ENCODE measurements at regions not wholly inside any gene's neighbourhood (a gene's known extent, or its start where the extent isn't known, plus 50 kb on each side); places are given as distances from the start of the nearest gene placed in this dataset.

DNA sequence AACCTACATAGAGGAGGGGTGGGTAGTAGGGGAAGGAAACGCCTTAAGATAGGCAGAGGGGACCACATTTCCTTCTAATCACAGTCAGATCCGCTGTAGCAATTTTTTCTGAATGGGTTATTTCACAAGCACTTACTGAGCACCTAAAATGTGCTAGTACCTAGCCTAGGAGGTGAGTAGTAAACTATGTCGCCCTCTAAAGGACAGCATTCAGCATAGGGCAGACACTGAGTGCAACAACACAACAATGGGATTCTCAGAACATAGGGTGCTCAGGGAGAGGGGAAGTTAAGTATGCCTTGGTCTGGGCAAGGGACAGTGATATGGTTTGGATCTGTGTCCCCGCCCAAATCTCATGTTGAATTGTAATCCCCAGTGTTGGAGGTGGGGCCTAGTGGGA, 166.1 kb upstream of the RAB6C start:
- no peak for ATAC-seq
- H3K27ac ChIP-seq, result no peak overlapping the region
- H3K4me3 ChIP-seq, result no peak overlapping the region
- DNase-seq, result no peak
- 63 to 70% methylated on average over 4 of the region's 4 CpGs for WGBS, 2 donors
- TF ChIP-seq POLR2A (IDR thresholded peaks at IDR 0.05), result no peak
- TF ChIP-seq, protein P1, sequence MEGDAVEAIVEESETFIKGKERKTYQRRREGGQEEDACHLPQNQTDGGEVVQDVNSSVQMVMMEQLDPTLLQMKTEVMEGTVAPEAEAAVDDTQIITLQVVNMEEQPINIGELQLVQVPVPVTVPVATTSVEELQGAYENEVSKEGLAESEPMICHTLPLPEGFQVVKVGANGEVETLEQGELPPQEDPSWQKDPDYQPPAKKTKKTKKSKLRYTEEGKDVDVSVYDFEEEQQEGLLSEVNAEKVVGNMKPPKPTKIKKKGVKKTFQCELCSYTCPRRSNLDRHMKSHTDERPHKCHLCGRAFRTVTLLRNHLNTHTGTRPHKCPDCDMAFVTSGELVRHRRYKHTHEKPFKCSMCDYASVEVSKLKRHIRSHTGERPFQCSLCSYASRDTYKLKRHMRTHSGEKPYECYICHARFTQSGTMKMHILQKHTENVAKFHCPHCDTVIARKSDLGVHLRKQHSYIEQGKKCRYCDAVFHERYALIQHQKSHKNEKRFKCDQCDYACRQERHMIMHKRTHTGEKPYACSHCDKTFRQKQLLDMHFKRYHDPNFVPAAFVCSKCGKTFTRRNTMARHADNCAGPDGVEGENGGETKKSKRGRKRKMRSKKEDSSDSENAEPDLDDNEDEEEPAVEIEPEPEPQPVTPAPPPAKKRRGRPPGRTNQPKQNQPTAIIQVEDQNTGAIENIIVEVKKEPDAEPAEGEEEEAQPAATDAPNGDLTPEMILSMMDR (IDR thresholded peaks at IDR 0.05), result no peak
- no peaks in the 10 kb centered on the region for H3K36me3 ChIP-seq (replicated peaks in 1 of 2; ENCODE audit: insufficient read depth in 1 of 2, low read depth in 2 of 2)
- H3K27me3 ChIP-seq, result no peaks in the 10 kb centered on the region
- intact Hi-C loops (cut with DNase I), result no loop called here
- no peaks in the 10 kb centered on the region for H3K4me1 ChIP-seq
- H3K9me3 ChIP-seq, result peaks cover 0 to 13% (median 0%) of the 10 kb centered on the region in 3 donors

DNA sequence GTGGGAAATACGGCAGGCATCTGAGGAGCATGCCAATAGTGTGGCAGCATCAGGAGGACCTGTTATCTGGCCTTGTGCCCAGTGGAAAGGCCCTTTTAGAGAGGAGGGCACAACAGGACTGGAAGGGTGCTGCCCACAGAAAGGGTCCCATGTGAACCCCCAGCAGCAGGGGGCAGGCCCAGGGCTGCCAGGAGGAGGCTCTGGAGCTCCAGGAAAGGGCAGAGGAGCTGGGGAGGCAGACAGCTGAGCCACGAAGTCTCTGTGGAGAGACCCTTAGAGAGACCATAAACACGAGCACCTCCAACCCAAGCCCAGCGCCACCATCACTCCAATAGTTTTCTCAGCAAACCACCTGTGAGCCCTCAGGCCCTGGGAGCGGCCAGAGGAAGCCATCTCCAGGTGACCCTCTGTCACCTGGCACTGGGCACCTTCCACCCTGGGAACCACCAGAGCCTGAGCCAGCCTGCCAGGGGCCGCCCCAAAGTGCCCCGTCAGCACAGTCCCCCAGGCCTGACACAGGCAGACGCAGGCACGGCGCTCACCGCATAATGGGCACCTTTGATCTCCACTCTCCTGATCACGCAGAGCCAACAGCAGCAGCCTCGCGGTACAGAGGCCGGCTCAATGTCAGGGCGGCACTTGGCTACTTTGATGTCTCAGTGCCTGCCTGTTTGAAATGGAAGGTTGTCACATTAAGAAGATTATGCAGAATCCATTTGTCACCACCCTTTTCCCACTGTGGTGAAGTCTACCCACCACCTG, 162.5 kb upstream of the RAB6C start:
- Histone ChIP-seq H3K27me3 (no peaks in the 10 kb centered on the region), H3K27ac (no peak overlapping the region), H3K4me3 (no peak overlapping the region), H3K36me3 (replicated peaks in 1 of 2; ENCODE audit: insufficient read depth in 1 of 2, low read depth in 2 of 2) (no peaks in the 10 kb centered on the region), H3K9me3 (peaks cover 0 to 13% (median 0%) of the 10 kb centered on the region in 3 donors), H3K4me1 (no peaks in the 10 kb centered on the region)
- ATAC-seq (no peak), DNase-seq (no peak)
- 84 to 86% methylated on average over 7 to 16 of the region's 16 CpGs for WGBS, 2 donors
- TF ChIP-seq POLR2A (IDR thresholded peaks at IDR 0.05), result no peak
- TF ChIP-seq, protein P1 (IDR thresholded peaks at IDR 0.05), result no peak
- intact Hi-C loops (cut with DNase I), result no loop called here

DNA sequence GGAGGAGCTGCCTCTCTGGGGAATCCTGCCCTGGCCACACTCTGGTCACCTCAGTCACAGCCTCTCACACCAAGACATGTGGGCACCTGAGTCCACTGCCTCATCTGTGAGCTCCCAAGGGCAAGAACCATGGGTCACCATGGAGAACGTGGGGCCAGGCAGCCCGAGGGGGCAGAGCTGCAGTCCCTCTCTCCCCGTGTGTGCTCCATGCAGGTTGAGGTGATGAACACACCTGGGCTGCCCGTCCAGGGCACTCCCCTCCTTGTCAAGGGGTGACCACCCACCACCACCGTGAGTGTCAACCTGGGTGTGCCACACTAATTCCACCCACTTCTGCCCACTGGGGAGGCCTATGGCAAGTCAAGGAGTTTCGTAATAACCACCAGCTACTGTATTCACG, 159.6 kb upstream of the RAB6C start:
- H3K9me3 ChIP-seq, result peaks cover 0 to 13% (median 0%) of the 10 kb centered on the region in 3 donors
- no peaks in the 10 kb centered on the region for H3K4me1 ChIP-seq
- intact Hi-C loops (cut with DNase I), result no loop called here
- H3K27ac ChIP-seq, result no peak overlapping the region
- no peaks in the 10 kb centered on the region for H3K27me3 ChIP-seq
- WGBS, 2 donors, result 63 to 71% methylated on average over 7 of the region's 7 CpGs
- TF ChIP-seq, protein P1 (IDR thresholded peaks at IDR 0.05), result no peak
- TF ChIP-seq POLR2A (IDR thresholded peaks at IDR 0.05), result no peak
- ATAC-seq, result no peak
- H3K4me3 ChIP-seq, result no peak overlapping the region
- no peak for DNase-seq
- no peaks in the 10 kb centered on the region for H3K36me3 ChIP-seq (replicated peaks in 1 of 2; ENCODE audit: insufficient read depth in 1 of 2, low read depth in 2 of 2)

DNA sequence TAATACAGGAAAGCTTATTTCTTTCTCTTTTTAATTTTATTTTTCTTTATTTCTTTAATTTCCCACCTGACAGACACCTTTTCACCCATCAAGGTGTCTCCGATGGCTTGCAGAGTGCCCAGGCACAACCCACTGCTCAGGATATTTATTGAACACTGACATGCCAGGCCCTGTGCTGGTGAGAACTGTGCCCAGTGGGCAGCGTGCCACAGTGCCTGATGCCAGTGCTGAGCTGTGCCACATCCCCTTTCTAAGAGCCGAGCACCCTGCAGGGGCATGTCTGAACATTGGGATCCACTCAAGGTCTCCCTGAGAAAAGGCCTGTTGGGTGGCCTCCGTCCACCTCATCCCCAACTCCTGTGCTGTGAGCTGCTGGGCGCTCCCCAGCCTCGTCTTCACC, 158.6 kb upstream of the RAB6C start:
- Histone ChIP-seq H3K36me3 (replicated peaks in 1 of 2; ENCODE audit: insufficient read depth in 1 of 2, low read depth in 2 of 2) (no peaks in the 10 kb centered on the region), H3K4me1 (no peaks in the 10 kb centered on the region), H3K9me3 (peaks cover 0 to 2% (median 0%) of the 10 kb centered on the region in 3 donors), H3K4me3 (no peak overlapping the region), H3K27ac (no peak overlapping the region), H3K27me3 (no peaks in the 10 kb centered on the region)
- DNase-seq, result no peak
- no peak for ATAC-seq
- TF ChIP-seq POLR2A (IDR thresholded peaks at IDR 0.05), result no peak
- TF ChIP-seq, protein P1 (IDR thresholded peaks at IDR 0.05), result no peak
- intact Hi-C loops (cut with DNase I), result no loop called here
- 78 to 83% methylated on average over 6 of the region's 6 CpGs for WGBS, 2 donors

DNA sequence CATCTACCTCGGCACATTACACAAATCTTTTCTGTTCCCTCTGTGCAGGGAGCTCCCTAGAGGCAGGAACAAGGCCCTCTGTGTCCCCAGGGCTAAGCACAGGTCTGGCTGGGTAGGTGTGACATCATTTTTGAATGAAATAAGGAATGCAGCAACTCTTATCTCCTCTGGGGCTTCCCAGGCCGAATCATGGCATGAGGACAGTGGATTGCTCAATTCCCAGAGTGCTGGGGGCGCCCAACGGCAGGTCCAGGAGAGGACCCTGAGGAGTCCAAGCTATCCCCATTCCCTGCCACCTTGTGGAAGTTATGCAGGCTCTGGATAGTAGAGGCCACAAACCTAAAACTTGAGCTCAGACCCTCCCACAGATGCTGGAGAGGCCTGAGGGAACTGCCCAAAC, 158.0 kb upstream of the RAB6C start:
- ATAC-seq (peak; percentile 48), DNase-seq (no peak)
- H3K4me1 ChIP-seq, result no peaks in the 10 kb centered on the region
- 60 to 83% methylated on average over 4 of the region's 4 CpGs for WGBS, 2 donors
- no peak overlapping the region for H3K27ac ChIP-seq
- TF ChIP-seq POLR2A (IDR thresholded peaks at IDR 0.05), result no peak
- TF ChIP-seq, protein P1 (IDR thresholded peaks at IDR 0.05), result no peak
- H3K36me3 ChIP-seq (replicated peaks in 1 of 2; ENCODE audit: insufficient read depth in 1 of 2, low read depth in 2 of 2), result no peaks in the 10 kb centered on the region
- no peaks in the 10 kb centered on the region for H3K27me3 ChIP-seq
- no peak overlapping the region for H3K4me3 ChIP-seq
- no peaks in the 10 kb centered on the region for H3K9me3 ChIP-seq
- intact Hi-C loops (cut with DNase I), result no loop called here
